ENCODE measurements at regions not wholly inside any gene's neighbourhood (a gene's known extent, or its start where the extent isn't known, plus 50 kb on each side); places are given as distances from the start of the nearest gene placed in this dataset.

DNA sequence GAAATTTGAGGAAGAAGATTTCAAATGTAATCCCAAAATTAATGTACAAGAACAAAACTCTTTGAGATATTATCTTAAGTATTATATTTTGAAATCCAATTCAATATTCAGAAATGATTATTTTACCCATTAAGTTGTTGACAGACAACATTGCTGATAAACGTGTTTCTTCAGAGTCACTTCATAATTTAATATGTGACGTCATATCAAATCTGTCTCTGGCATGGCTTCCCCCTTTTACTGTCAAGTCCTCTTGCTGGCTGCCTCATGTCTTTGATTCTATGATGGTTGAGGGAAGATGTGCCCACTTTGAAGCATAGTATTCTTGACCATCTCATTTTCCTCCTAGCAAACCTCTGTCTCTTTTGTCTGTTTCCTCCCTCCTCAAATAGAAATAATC is 1257.1 kb upstream of the GOT2 start:
- DNase-seq = no peak
- Histone ChIP-seq H3K9me3 (peaks cover 0 to 6% (median 2%) of the 10 kb centered on the region in 4 donors), H3K4me3 (no peak overlapping the region), H3K4me1 (no peaks in the 10 kb centered on the region), H3K36me3 (no peaks in the 10 kb centered on the region), H3K27me3 (no peaks in the 10 kb centered on the region), H3K27ac (no peak overlapping the region)
- WGBS, 2 donors = 45 to 68% methylated on average over 2 of the region's 2 CpGs
- no peak for TF ChIP-seq POLR2AphosphoS5 (IDR thresholded peaks at IDR 0.05)
- TF ChIP-seq POLR2A (IDR thresholded peaks at IDR 0.05) = no peak
- no peak for TF ChIP-seq EP300 (IDR thresholded peaks at IDR 0.05)
- no peak for TF ChIP-seq CTCF (IDR thresholded peaks at IDR 0.05)
- intact Hi-C loops (cut with DNase I) = no loop called here

GRCh38 chr16:59988591-59988990 is 1254.5 kb upstream of the GOT2 start:
- H3K36me3 ChIP-seq = no peaks in the 10 kb centered on the region
- intact Hi-C loops (cut with DNase I) = no loop called here
- WGBS, 2 donors = 67 to 69% methylated on average over 1 of the region's 1 CpG
- no peaks in the 10 kb centered on the region for H3K4me1 ChIP-seq
- H3K27me3 ChIP-seq = no peaks in the 10 kb centered on the region
- H3K27ac ChIP-seq = no peak overlapping the region
- DNase-seq = no peak
- H3K4me3 ChIP-seq = no peak overlapping the region
- peaks cover 0 to 6% (median 2%) of the 10 kb centered on the region in 4 donors for H3K9me3 ChIP-seq
- TF ChIP-seq EP300 (IDR thresholded peaks at IDR 0.05) (no peak), POLR2AphosphoS5 (IDR thresholded peaks at IDR 0.05) (no peak), POLR2A (IDR thresholded peaks at IDR 0.05) (no peak), CTCF (IDR thresholded peaks at IDR 0.05) (no peak)

DNA sequence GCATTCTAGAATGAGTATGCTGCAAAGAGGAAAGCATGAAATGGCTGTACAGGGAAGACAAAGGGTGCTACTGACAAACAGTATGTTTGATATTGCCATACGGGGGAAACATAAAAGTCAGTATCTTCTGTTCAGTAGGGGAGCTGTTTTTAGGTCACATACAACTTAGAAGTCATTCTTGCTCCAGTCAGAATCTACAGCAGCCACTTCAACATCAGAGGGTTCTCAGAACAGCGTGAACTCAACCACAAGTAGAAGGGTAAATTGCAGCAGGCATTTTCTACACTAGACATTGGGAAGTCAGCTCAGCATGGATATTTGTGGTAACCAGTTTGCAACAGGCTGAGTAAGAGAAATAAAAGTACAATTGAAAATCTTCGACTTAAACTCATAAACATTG is 1241.8 kb upstream of the GOT2 start:
- Histone ChIP-seq H3K36me3 (no peaks in the 10 kb centered on the region), H3K9me3 (no peaks in the 10 kb centered on the region), H3K4me3 (no peak overlapping the region), H3K27ac (no peak overlapping the region), H3K4me1 (no peaks in the 10 kb centered on the region), H3K27me3 (no peaks in the 10 kb centered on the region)
- no peak for TF ChIP-seq CTCF (IDR thresholded peaks at IDR 0.05)
- no peak for TF ChIP-seq EP300 (IDR thresholded peaks at IDR 0.05)
- no peak for TF ChIP-seq POLR2A (IDR thresholded peaks at IDR 0.05)
- no peak for TF ChIP-seq POLR2AphosphoS5 (IDR thresholded peaks at IDR 0.05)
- DNase-seq = no peak
- WGBS, 2 donors = 61 to 70% methylated on average over 3 of the region's 3 CpGs
- intact Hi-C loops (cut with DNase I) = no loop called here

- intact Hi-C loops (cut with DNase I) = no loop called here
Measured at GRCh38 chr16:59973966-59974365, 1239.8 kb upstream of the GOT2 start.

More at GRCh38 chr16:59973966-59974365, 1239.8 kb upstream of the GOT2 start:
- H3K4me1 ChIP-seq = no peaks in the 10 kb centered on the region
- no peak for DNase-seq
- no peak overlapping the region for H3K4me3 ChIP-seq
- H3K27me3 ChIP-seq = no peaks in the 10 kb centered on the region
- no peaks in the 10 kb centered on the region for H3K9me3 ChIP-seq
- 88 to 90% methylated on average over 3 of the region's 3 CpGs for WGBS, 2 donors
- H3K27ac ChIP-seq = no peak overlapping the region
- no peaks in the 10 kb centered on the region for H3K36me3 ChIP-seq
- TF ChIP-seq POLR2A (IDR thresholded peaks at IDR 0.05) (no peak), CTCF (IDR thresholded peaks at IDR 0.05) (no peak), POLR2AphosphoS5 (IDR thresholded peaks at IDR 0.05) (no peak), EP300 (IDR thresholded peaks at IDR 0.05) (no peak)
